Gastrocnemius medialis (tissue), 4 donors: ENCODE measurements at regions not wholly inside any gene's neighbourhood (a gene's known extent, or its start where the extent isn't known, plus 50 kb on each side); places are given as distances from the start of the nearest gene placed in this dataset.

Source experiments
- CTCF ChIP-seq, 5 experiments: fragments of 450-650 bp in 3 of 5; fragments of 200-600 bp in 2 of 5; sonication (generic) in 2 of 5; IDR thresholded peaks in 4 of 5; conservative IDR thresholded peaks in 1 of 5; 1 replicate in 4 of 5; 2 replicates in 1 of 5; pipeline ENCODE4 v1.5.1; 2016 to 2019; ENCODE audit warnings: antibody characterized with exemption in 5 of 5, mild to moderate bottlenecking in 3 of 5, moderate library complexity in 3 of 5
- POLR2A ChIP-seq, 2 donors: fragments of 450-650 bp; IDR thresholded peaks; one replicate each; pipeline ENCODE4 v1.6.1; 2017; ENCODE audit warnings: antibody characterized with exemption in 2 of 2, mild to moderate bottlenecking in 2 of 2, moderate library complexity in 2 of 2

- TF ChIP-seq CTCF (IDR thresholded peaks at IDR 0.05 in 4 of 5, conservative IDR thresholded peaks at IDR 0.05 in 1 of 5) (no peak), POLR2A (IDR thresholded peaks at IDR 0.05) (no peak)
Observed at GRCh38 chr13:40384976-40385857, 281.2 kb downstream of the FOXO1 start.
